ELF-1 (cell line): ENCODE measurements at regions not wholly inside any gene's neighbourhood (a gene's known extent, or its start where the extent isn't known, plus 50 kb on each side); places are given as distances from the start of the nearest gene placed in this dataset.

Experiments
- DNase-seq: peaks from one replicate; pipeline ENCODE4 v3.0.0-alpha.2; 2016; ENCODE audit warnings: low read depth, low spot score

DNA sequence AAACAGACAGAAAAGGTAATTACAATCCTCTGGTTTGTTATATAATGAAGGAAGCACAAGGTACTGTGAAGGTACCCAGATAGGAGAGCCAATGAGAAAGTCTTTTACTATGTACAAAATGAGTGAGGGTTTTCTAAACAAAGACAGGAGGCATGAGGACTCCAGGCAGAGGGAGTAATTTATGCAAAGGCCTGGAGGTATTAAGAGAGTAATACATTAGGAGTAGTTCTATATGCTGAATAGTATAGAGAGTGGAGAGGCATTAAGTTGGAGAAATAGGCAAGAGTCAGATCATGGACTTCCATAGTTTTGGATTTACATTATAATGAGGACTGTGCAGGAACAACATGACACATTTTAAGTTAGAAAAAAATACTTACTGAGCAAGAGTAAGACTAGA lies 216.0 kb downstream of the SCG2 start:
- no peak for DNase-seq

DNA sequence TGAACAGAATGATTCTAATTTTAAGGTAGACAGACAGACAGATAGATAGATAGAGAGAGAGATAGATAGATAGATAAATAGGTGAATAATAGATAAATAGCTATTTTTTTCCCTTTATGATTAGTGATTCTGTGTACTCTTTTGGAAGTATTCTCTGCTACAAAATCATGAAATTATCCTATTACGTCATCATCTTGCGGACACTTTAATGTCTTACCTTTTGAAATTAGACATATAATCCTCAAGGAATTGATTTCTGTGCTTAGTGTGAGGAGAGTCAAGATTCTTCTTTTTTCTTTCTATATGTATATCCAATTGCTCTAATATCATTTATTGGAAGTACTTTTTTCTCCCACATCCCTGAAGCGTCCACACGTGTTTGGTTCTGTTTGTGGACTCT lies 215.2 kb downstream of the SCG2 start:
- DNase-seq: no peak

DNA sequence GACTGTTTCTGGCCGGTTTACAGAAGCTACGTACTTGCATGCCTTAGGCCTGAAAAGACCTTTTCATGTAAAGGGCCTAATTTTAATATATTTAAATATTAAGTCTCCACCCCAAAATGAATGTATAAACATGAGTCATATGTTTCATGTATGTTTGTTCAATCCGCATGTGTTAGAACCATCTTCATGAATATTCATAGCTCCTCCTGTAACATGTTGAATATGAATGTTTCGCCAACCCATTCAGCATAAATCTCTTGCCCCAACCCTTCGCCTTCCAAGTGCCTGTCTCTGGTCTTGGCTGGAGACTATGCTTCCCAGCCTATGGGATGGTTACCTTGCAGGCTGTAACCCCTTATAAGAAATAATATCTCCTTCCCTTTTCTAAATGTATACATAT lies 212.5 kb downstream of the SCG2 start:
- DNase-seq: no peak

DNA sequence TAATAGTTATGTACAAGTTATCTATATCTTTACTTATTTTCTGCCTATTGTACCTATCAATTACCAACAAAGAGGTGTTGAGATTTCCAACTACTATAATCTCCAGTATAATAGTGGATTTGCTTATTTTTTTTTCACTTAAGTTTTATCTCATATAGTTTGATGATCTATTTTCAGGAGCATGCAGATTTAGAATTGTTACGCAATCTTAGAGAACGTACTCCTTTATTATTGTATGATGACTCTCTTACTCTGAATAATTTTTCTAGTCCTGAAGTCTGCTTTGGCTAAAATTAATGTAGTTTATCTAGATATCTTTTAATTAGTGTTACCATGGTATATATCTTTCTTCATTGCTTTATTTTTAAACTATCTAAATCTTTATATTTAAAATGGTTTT lies 205.2 kb downstream of the SCG2 start:
- no peak for DNase-seq

DNA sequence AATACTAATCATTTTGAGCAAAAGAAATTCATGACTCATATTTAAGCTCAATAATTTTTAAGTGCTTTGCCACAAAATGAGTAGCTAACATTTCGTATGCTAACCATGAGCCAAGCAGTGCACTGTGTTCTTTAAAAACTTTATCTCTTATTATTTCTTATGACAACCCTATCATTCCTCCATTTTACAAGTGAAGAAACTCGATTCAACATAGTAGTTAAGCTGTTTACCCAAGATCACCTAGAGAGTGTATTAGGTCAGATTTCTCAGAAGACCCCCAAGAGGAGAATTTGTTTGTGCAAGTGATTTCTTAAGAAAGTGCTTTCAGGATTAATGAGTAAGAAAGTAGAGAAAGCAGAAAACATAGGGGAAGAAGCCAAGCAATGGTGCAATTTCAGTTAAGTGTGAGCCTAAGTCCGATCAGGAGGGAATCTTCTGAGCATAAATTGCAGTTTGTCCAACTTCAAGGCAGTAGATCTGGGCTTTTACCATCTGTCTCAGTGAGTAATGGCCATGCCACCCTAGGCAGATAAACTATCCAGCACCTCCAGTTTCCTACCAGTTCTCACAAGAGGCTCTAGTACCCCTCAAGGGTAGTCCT lies 202.7 kb downstream of the SCG2 start:
- DNase-seq: no peak

DNA sequence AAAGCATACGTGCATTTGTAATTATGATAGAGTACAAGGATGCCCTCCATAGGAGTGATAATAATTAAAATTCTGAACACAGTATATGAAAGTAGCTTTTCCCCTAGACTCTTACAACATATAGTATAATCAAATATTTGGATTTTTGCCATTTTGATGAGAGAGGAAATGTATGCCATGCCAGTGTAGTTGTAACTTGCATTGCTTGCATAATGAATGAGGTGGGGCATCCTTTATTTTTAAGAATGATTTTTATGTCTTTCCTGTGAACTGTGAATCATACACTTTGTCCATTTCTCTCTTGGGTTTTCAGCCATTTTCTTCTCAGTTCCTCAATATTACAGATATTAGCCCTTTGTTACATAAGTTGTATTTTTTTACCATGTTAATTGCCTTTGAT lies 197.5 kb downstream of the SCG2 start:
- no peak for DNase-seq

DNA sequence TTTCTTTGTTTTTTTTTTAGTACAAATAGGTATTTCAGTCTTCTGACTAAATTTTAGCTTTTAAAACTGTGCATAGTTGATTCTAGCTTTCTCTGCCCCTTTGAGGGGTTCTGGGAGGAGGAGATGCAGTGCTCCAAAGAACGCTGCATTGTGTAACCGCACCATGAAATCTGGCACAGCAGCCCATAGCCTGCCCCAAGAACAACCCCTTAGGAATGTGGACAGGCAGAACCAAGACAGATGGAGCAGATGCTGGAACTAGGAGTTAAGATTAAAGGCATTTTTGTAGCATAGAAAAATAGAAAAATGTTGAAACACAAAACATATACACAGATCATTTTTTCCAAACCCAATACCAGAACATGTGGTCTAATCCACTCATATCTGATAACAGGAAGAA lies 187.5 kb downstream of the SCG2 start:
- DNase-seq: no peak

GRCh38 chr2:223415071-223415470 lies 187.1 kb downstream of the SCG2 start:
- DNase-seq: no peak

GRCh38 chr2:223416815-223417610 lies 185.1 kb downstream of the SCG2 start:
- no peak for DNase-seq

- no peak for DNase-seq
These were observed 184.0 kb downstream of the SCG2 start for GRCh38 chr2:223418131-223418530.

DNA sequence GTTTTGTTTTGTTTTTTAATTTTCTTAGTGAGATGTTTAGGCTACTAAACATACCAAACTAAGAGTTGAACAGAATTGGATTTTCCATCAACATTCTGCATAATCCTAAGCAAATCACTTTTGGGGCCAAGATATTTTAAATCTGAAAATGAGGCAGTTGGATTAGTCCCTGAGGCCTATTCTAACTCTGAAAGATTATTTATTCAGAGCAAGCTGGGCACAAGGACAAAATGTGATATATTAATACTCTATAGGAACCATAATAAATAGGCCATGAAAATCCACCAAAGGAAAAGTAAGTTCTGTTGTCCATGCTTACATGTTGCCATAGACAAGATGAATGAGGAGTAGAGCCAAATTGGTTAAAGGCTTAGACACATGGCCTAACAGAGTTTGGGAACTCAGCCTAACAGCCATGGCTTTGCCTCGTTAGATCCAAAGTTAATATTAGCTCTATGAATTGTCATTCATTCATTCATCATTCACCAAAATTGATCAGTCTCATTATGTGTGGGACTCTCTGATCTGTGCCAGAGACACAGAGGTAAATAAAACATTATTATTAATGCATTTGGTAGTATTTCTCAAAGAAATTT lies 183.5 kb downstream of the SCG2 start:
- no peak for DNase-seq

DNA sequence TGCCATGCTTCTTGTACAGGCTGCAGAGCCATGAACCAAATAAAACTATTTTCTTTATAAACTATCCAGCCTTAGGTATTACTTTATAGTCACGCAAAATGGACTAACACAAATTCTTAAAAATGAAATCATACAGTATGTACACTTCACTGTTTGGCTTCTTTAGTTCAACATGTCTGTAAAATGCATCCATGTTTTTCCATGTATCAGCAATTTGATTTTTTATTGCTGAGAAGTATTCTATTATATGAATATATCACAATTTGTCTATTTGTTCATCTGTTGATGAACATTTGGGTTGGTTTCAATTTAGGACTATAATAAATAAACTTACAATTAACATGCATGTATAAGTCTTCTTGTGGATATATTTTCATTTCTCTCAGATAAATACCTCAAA lies 182.1 kb downstream of the SCG2 start:
- DNase-seq: no peak

GRCh38 chr2:223431479-223431878 lies 170.7 kb downstream of the SCG2 start:
- DNase-seq: no peak

- DNase-seq: no peak
These were observed 168.7 kb downstream of the SCG2 start for GRCh38 chr2:223433461-223433860.

DNA sequence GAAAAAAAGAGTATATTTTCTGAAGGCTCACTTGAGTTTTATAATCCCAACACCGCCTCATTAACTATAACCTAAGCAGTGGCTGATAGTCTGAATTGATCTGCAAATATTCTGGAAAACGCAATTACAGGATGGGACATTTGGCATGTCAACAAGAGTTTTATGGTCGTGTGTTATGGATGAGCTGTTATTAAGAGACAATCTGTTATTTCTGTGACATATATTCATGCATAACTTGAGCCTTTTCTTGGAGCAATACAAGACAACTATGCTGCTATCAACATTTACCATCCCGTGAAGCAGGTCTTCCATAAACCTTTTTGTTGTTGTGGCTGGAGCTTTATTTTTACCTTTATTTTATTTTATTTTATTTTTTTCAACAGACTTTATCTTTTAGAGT lies 164.4 kb downstream of the SCG2 start:
- DNase-seq: no peak

GRCh38 chr2:223439184-223439583 lies 163.0 kb downstream of the SCG2 start:
- no peak for DNase-seq

DNA sequence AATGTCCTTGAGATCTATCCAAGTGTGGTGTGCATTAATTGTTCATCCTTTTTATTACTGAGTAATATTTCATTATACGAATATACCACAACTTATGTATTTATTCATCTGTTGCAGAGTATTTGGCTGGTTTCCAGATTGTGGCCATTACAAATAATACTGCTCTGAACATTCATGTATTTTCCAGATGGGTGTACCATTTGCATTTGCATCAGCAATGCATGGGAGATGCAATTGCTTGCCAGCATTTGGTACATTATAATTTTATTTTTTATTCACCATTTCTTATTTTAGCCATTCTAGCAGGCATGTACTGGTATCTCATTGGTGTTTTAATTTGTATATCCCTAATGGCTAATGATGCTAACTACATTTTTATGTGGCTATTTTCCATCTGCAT lies 162.4 kb downstream of the SCG2 start:
- DNase-seq: no peak

- DNase-seq: no peak
These were observed 159.3 kb downstream of the SCG2 start for GRCh38 chr2:223442847-223443246.

GRCh38 chr2:223450246-223450645 lies 151.9 kb downstream of the SCG2 start:
- DNase-seq: no peak

- no peak for DNase-seq
These were observed 144.9 kb downstream of the SCG2 start for GRCh38 chr2:223457301-223457700.

DNA sequence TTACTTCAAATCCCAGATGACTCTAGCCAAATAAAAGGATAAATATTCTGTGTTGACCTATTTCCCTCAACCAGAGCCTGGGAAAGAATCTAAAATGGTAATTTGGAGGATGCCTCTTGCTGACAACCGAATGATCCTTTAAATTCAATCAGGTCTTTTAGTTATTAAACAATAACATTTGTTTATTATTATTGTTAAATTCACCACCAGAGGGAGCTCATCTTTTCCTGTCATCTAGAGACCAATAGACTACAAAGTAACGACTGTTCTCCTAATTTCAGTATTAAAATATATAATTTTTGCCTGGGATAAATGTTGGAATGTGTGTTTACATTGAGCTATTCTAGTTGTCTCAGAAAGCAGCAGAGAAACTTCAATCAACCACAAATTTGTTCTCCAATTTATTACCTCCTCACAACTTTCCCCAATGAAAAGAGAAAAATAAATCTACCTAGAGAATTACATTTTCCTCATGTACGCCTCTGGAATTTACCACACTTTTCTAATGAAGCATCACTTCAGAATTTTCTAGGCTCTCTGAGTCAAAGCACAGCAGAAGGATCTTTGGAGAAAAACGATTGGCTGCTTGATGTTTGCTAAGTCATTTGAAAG lies 142.7 kb downstream of the SCG2 start:
- no peak for DNase-seq

DNA sequence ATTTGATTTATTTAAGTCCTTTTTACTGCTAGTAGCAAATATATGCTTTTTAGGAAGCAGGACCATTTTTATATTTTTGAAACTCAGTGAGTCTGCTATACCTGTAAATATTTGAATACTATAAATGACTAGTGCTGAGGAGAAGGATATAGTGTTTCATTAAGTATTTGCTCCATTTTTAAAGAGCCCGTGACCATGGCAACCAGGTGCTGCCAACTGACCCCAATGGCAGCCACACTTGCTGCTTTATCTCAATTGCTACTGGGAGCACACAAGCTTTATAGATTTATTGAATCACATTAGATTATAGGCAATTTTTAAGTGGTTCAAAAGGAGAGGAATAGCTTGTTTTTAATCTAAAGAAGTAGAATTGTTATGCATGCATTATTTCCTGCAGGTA lies 142.0 kb downstream of the SCG2 start:
- no peak for DNase-seq

- no peak for DNase-seq
These were observed 141.4 kb downstream of the SCG2 start for GRCh38 chr2:223460774-223461211.
